Skeletal muscle satellite cell (primary cell): ENCODE measurements at regions not wholly inside any gene's neighbourhood (a gene's known extent, or its start where the extent isn't known, plus 50 kb on each side); places are given as distances from the start of the nearest gene placed in this dataset.
"Not testable (repeated sequence)": the region's sequence is repeated elsewhere in the genome, so short reads cannot be mapped to it uniquely, and the experiment has no call there.

Experiments used
- H3K27me3 ChIP-seq: 2 replicates; pipeline ENCODE4 v1.7.0; 2013; ENCODE audit warnings: low read length; ENCODE audit not compliant: control insufficient read depth, insufficient read depth
- H3K36me3 ChIP-seq: 2 replicates; pipeline ENCODE4 v1.7.0; 2013; ENCODE audit warnings: mild to moderate bottlenecking, control low read depth, low read length; ENCODE audit not compliant: insufficient read depth
- H3K4me1 ChIP-seq: 2 replicates; pipeline ENCODE4 v1.7.0; 2013; ENCODE audit warnings: low read length; ENCODE audit not compliant: control insufficient read depth, insufficient read depth
- H3K4me2 ChIP-seq: 2 replicates; pipeline ENCODE4 v1.7.0; 2013; ENCODE audit warnings: mild to moderate bottlenecking, low read length
- H3K4me3 ChIP-seq: 2 replicates; pipeline ENCODE4 v1.7.0; 2013; ENCODE audit warnings: low read length
- H3K9ac ChIP-seq: 2 replicates; pipeline ENCODE4 v1.7.0; 2013; ENCODE audit warnings: mild to moderate bottlenecking, low read depth, low read length, moderate library complexity
- H3K9me3 ChIP-seq: replicated peaks from 2 replicates; pipeline ENCODE4 v1.7.0; 2013; ENCODE audit warnings: mild to moderate bottlenecking, control low read depth, low read length

- no peaks in the 10 kb centered on the region for H3K9me3 ChIP-seq
- no peak overlapping the region for H3K9ac ChIP-seq
- no peak overlapping the region for H3K4me2 ChIP-seq
- H3K4me1 ChIP-seq, result no peaks in the 10 kb centered on the region
- peaks cover 9% of the 10 kb centered on the region for H3K27me3 ChIP-seq
- H3K36me3 ChIP-seq, result no peaks in the 10 kb centered on the region
- no peak overlapping the region for H3K4me3 ChIP-seq
Measured at GRCh38 chr6:156598855-156599180, 178.4 kb upstream of the ARID1B start.

GRCh38 chr6:156598071-156598854 lies 178.9 kb upstream of the ARID1B start:
- Histone ChIP-seq H3K27me3 (peaks cover 9% of the 10 kb centered on the region), H3K9ac (no peak overlapping the region), H3K4me2 (no peak overlapping the region), H3K9me3 (no peaks in the 10 kb centered on the region), H3K4me3 (no peak overlapping the region), H3K4me1 (no peaks in the 10 kb centered on the region), H3K36me3 (no peaks in the 10 kb centered on the region)

GRCh38 chr6:156597095-156597494 lies 180.1 kb upstream of the ARID1B start:
- Histone ChIP-seq H3K9ac (no peak overlapping the region), H3K4me3 (no peak overlapping the region), H3K4me1 (no peaks in the 10 kb centered on the region), H3K36me3 (no peaks in the 10 kb centered on the region), H3K4me2 (no peak overlapping the region), H3K27me3 (peaks cover 9% of the 10 kb centered on the region), H3K9me3 (no peaks in the 10 kb centered on the region)

GRCh38 chr6:156595476-156595875 lies 181.7 kb upstream of the ARID1B start:
- no peak overlapping the region for H3K4me3 ChIP-seq
- H3K9me3 ChIP-seq, result no peaks in the 10 kb centered on the region
- H3K4me1 ChIP-seq, result no peaks in the 10 kb centered on the region
- no peak overlapping the region for H3K4me2 ChIP-seq
- H3K36me3 ChIP-seq, result no peaks in the 10 kb centered on the region
- H3K9ac ChIP-seq, result no peak overlapping the region
- peaks cover 5% of the 10 kb centered on the region for H3K27me3 ChIP-seq

GRCh38 chr6:156593893-156594292 lies 183.3 kb upstream of the ARID1B start:
- Histone ChIP-seq H3K27me3 (peaks cover 5% of the 10 kb centered on the region), H3K36me3 (no peaks in the 10 kb centered on the region), H3K4me2 (no peak overlapping the region), H3K9ac (no peak overlapping the region), H3K4me3 (no peak overlapping the region), H3K4me1 (no peaks in the 10 kb centered on the region), H3K9me3 (no peaks in the 10 kb centered on the region)

- H3K4me3 ChIP-seq, result no peak overlapping the region
- H3K36me3 ChIP-seq, result no peaks in the 10 kb centered on the region
- H3K4me2 ChIP-seq, result no peak overlapping the region
- peaks cover under 1% of the 10 kb centered on the region for H3K27me3 ChIP-seq
- H3K4me1 ChIP-seq, result no peaks in the 10 kb centered on the region
- no peak overlapping the region for H3K9ac ChIP-seq
- H3K9me3 ChIP-seq, result no peaks in the 10 kb centered on the region
Measured at GRCh38 chr6:156593127-156593526, 184.1 kb upstream of the ARID1B start.

- H3K9ac ChIP-seq, result no peak overlapping the region
- H3K4me2 ChIP-seq, result no peak overlapping the region
- H3K4me1 ChIP-seq, result no peaks in the 10 kb centered on the region
- H3K36me3 ChIP-seq, result no peaks in the 10 kb centered on the region
- no peaks in the 10 kb centered on the region for H3K27me3 ChIP-seq
- no peaks in the 10 kb centered on the region for H3K9me3 ChIP-seq
- H3K4me3 ChIP-seq, result no peak overlapping the region
Measured at GRCh38 chr6:156590482-156590881, 186.7 kb upstream of the ARID1B start.

- Histone ChIP-seq H3K4me1 (no peaks in the 10 kb centered on the region), H3K9me3 (no peaks in the 10 kb centered on the region), H3K27me3 (no peaks in the 10 kb centered on the region), H3K4me3 (no peak overlapping the region), H3K36me3 (no peaks in the 10 kb centered on the region), H3K4me2 (no peak overlapping the region), H3K9ac (no peak overlapping the region)
Measured at GRCh38 chr6:156589281-156589680, 187.9 kb upstream of the ARID1B start.

GRCh38 chr6:156587751-156588301 lies 189.4 kb upstream of the ARID1B start:
- no peak overlapping the region for H3K9ac ChIP-seq
- H3K9me3 ChIP-seq, result no peaks in the 10 kb centered on the region
- H3K36me3 ChIP-seq, result no peaks in the 10 kb centered on the region
- H3K27me3 ChIP-seq, result no peaks in the 10 kb centered on the region
- no peak overlapping the region for H3K4me3 ChIP-seq
- no peaks in the 10 kb centered on the region for H3K4me1 ChIP-seq
- no peak overlapping the region for H3K4me2 ChIP-seq

GRCh38 chr6:156587071-156587470 lies 190.1 kb upstream of the ARID1B start:
- H3K9ac ChIP-seq, result no peak overlapping the region
- no peak overlapping the region for H3K4me2 ChIP-seq
- no peaks in the 10 kb centered on the region for H3K4me1 ChIP-seq
- no peak overlapping the region for H3K4me3 ChIP-seq
- no peaks in the 10 kb centered on the region for H3K27me3 ChIP-seq
- H3K36me3 ChIP-seq, result no peaks in the 10 kb centered on the region
- H3K9me3 ChIP-seq, result no peaks in the 10 kb centered on the region

GRCh38 chr6:156585859-156586258 lies 191.3 kb upstream of the ARID1B start:
- no peak overlapping the region for H3K4me3 ChIP-seq
- no peaks in the 10 kb centered on the region for H3K9me3 ChIP-seq
- no peak overlapping the region for H3K9ac ChIP-seq
- H3K4me1 ChIP-seq, result no peaks in the 10 kb centered on the region
- H3K36me3 ChIP-seq, result no peaks in the 10 kb centered on the region
- H3K4me2 ChIP-seq, result no peak overlapping the region
- no peaks in the 10 kb centered on the region for H3K27me3 ChIP-seq

GRCh38 chr6:156584121-156584520 lies 193.1 kb upstream of the ARID1B start:
- not testable (repeated sequence) for H3K4me2 ChIP-seq, H3K9ac ChIP-seq, H3K27me3 ChIP-seq, H3K36me3 ChIP-seq, H3K9me3 ChIP-seq, H3K4me1 ChIP-seq, H3K4me3 ChIP-seq
